PFSK-1 (cell line): ENCODE measurements at regions not wholly inside any gene's neighbourhood (a gene's known extent, or its start where the extent isn't known, plus 50 kb on each side); places are given as distances from the start of the nearest gene placed in this dataset.

Source experiments
- FOXP2 ChIP-seq: optimal IDR thresholded peaks from 2 replicates; pipeline ENCODE3; 2011; ENCODE audit warnings: borderline replicate concordance, control low read depth, inconsistent platforms; ENCODE audit not compliant: insufficient read depth; ENCODE audit errors: extremely low read length, extremely low read depth
- POLR2AphosphoS5 ChIP-seq: IDR thresholded peaks from 2 replicates; pipeline ENCODE4 v1.6.1; 2012; ENCODE audit warnings: low read depth, mild to moderate bottlenecking, control low read depth, low read length, moderate library complexity
- REST ChIP-seq, 2 experiments: IDR thresholded peaks; 2 replicates each; pipeline versions ENCODE4 v1.6.1 to v1.8.0; 2011 to 2012; ENCODE audit warnings: low read depth in 2 of 2, low read length in 2 of 2, control low read depth in 1 of 2, inconsistent platforms in 1 of 2, mild to moderate bottlenecking in 1 of 2, moderate library complexity in 1 of 2; ENCODE audit not compliant: insufficient read depth in 1 of 2
- SIN3A ChIP-seq: IDR thresholded peaks from 2 replicates; pipeline ENCODE4 v1.6.1; 2012; ENCODE audit warnings: mild to moderate bottlenecking, low read length, moderate library complexity, borderline replicate concordance; ENCODE audit not compliant: insufficient read depth
- TAF1 ChIP-seq: IDR thresholded peaks from 2 replicates; pipeline ENCODE4 v1.6.1; 2012; ENCODE audit warnings: low read length, control low read depth, borderline replicate concordance; ENCODE audit not compliant: insufficient read depth

- TF ChIP-seq SIN3A (no peak), FOXP2 (no peak), POLR2AphosphoS5 (no peak), TAF1 (no peak), REST (IDR thresholded peaks at IDR 0.05; ENCODE audit: insufficient read depth in 1 of 2, low read depth in 2 of 2, low read length in 2 of 2) (no peak)
Observed at GRCh38 chr3:64836097-64836496, 148.3 kb upstream of the ADAMTS9 start.

GRCh38 chr3:64832098-64832497, 144.3 kb upstream of the ADAMTS9 start:
- TF ChIP-seq FOXP2 (no peak), REST (IDR thresholded peaks at IDR 0.05; ENCODE audit: insufficient read depth in 1 of 2, low read depth in 2 of 2, low read length in 2 of 2) (no peak), POLR2AphosphoS5 (no peak), TAF1 (no peak), SIN3A (no peak)

- TF ChIP-seq REST (IDR thresholded peaks at IDR 0.05; ENCODE audit: insufficient read depth in 1 of 2, low read depth in 2 of 2, low read length in 2 of 2) = no peak
- no peak for TF ChIP-seq SIN3A
- TF ChIP-seq POLR2AphosphoS5 = no peak
- no peak for TF ChIP-seq TAF1
- no peak for TF ChIP-seq FOXP2
Observed at GRCh38 chr3:64830681-64831080, 142.9 kb upstream of the ADAMTS9 start.

- TF ChIP-seq TAF1 = no peak
- TF ChIP-seq FOXP2 = no peak
- TF ChIP-seq REST (IDR thresholded peaks at IDR 0.05; ENCODE audit: insufficient read depth in 1 of 2, low read depth in 2 of 2, low read length in 2 of 2) = no peak
- TF ChIP-seq POLR2AphosphoS5 = no peak
- TF ChIP-seq SIN3A = no peak
Observed at GRCh38 chr3:64829331-64829730, 141.5 kb upstream of the ADAMTS9 start.

- no peak for TF ChIP-seq POLR2AphosphoS5
- TF ChIP-seq REST (IDR thresholded peaks at IDR 0.05; ENCODE audit: insufficient read depth in 1 of 2, low read depth in 2 of 2, low read length in 2 of 2) = no peak
- TF ChIP-seq SIN3A = no peak
- TF ChIP-seq FOXP2 = no peak
- no peak for TF ChIP-seq TAF1
Observed at GRCh38 chr3:64828276-64828675, 140.5 kb upstream of the ADAMTS9 start.
